LHCN-M2 (cell line): ENCODE measurements at regions not wholly inside any gene's neighbourhood (a gene's known extent, or its start where the extent isn't known, plus 50 kb on each side); places are given as distances from the start of the nearest gene placed in this dataset.

Experiments used
- DNase-seq: peaks from one replicate; pipeline ENCODE4 v3.0.0-alpha.2; 2012; ENCODE audit warnings: low read depth

- no peak for DNase-seq
Observed at GRCh38 chr2:46831051-46831868, 84.3 kb downstream of the MCFD2 start.

DNA sequence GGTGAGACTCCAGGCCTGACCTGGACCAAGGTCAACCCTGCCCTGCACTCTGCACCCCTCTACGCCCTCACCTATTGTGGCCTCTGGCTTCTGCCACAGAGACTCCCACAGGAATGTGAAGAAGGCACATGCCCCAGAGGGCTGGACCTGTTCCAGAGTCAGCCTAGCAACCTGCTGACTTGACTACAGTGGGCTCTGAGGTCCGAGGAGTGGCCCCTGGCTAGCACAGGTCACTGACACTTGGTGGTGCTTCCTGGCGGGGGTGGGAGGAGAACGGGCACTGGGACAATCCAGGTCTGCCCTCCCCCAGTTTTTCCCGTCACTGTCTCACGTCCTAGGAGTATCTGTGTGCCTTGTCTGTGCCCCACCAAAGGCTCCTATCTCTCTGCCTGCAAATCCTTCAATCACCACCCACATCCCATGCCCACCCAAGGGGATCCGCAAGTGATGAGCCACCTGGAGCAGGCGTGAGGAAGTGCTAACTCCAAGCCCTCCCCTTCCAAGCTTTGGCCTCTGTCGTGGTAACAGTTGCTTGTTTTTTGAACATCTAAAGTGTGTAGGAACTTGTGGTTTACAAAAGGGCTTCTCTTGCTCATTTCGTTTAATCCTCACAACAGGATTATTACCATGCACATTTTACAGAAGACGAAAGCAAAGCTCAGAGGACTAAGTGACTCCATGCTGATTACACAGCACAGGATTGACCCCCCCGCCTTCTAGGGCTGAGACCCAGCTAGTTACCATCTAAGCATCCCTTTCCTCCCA is 86.2 kb downstream of the MCFD2 start:
- DNase-seq = no peak

- no peak for DNase-seq
Observed at GRCh38 chr2:46828491-46829230, 86.9 kb downstream of the MCFD2 start.

DNA sequence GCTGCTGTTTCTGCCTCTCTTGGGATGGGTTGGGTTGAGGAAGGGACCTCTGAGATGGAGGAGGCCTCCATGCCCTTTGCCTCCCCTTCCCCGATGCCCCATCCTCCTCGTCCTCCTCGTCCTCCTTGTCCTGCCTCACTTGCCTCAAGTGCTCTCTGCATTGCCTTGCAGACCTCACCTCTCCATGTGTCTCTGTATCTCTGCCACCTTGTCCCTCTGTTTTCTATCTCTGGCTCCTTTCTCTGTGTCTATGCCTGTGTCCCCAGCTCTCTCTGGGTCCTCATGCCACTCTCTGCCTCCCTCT is 87.5 kb downstream of the MCFD2 start:
- no peak for DNase-seq

DNA sequence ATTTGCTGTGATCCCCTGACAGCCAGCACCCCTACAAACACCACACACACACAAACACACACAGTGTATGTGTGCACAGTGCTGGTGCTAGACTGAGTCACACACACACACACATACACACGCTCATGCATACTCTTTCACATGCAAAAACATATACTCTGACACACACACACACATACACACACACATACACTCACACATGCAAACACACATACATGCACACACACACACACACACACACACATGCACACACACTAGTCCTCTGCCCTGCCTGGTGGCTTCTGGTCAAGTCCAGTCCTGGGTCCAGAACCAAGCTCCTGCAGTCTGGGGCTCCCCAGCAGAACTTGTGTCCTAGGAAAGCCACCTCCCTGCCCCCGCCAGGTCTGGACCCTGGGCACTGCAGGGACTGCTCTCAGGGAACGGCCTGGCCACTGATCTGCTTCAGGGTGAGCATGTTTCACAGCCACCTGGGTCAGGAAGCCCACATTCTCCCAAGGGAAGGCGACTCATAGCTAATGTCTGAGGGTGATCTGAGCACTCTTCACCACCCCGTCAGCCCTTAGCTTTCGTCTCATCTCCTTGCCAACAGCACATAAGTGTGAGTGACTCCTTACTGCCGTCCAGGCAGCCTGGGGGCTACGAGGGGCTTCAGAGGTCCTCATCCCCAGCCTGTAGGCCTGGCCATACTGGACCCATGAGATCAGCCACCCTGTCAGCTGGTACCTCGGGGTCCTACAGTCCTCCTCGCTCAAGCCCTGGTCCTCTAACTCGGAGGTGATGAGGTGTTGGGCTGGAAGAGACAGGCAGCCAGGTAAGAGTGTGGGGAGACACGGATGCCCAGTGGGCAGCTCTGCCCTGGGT is 88.1 kb downstream of the MCFD2 start:
- DNase-seq = peak; percentile 84

DNA sequence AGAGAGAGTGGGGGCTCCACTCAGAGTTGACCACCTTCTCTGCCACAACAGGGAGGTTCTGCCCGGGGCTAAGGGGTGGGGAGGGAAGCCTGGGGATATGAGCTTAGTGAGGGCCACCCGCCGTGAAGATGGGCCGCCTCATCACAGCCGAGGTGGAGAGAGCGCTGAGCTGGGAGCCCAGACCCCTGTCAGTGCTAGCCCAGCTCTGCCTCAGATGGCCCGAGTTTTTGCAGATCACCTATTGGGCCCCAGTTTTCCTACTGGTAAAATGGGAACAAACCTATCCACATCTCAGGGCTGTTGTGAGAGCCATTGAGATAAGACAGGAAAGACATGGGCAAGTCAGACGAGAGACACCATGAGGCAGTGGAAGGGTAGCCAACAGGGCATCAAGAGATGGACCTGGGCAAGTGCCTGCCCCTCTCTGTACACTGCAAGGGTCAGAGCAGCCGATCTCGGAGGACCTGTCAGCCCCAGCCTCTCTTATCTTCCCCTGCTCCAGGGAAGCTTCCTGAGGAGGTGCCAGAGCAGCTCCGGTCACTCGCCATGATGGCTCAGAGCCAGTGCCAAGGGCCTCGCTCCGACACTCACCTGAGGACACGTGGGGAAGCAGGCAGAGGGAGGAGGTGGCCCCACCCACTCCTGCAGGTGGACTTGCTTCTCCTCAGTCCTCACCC is 88.9 kb downstream of the MCFD2 start:
- no peak for DNase-seq

DNA sequence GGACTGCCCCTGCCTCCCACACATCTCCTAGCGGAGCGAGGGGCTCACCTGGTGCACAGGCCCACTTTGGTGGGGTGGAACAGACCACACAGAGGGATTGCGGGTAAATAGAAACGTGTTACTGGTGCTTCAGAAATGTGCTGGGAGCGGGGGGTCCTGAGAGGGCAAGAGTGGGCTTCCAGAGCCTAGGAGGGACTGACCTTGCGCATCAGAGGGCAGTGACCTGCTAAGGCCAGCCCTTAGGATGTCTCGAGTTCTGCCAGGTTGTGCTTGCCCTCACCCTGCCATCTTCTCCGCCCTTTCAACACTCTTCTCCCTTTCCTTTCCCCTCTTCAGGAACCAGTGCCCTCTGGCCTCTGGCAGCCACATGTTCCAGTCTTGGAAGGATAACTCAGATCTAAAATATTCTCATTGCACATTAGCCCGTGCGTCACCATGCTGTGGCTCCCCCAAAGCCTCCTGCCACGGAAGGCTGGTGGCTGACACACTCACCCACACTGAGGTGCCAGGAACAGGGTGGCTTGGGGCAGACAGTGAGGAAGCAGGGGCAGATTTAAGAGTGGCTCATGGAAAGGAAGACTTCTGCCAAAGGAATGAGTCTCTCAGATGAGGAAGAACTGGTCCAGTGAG is 89.6 kb downstream of the MCFD2 start:
- DNase-seq = peak; percentile 82

- DNase-seq = no peak
Observed at GRCh38 chr2:46825231-46825938, 90.2 kb downstream of the MCFD2 start.

- DNase-seq = no peak
Observed at GRCh38 chr2:46824611-46825010, 91.0 kb downstream of the MCFD2 start.

- no peak for DNase-seq
Observed at GRCh38 chr2:46821600-46821999, 94.0 kb downstream of the MCFD2 start.

DNA sequence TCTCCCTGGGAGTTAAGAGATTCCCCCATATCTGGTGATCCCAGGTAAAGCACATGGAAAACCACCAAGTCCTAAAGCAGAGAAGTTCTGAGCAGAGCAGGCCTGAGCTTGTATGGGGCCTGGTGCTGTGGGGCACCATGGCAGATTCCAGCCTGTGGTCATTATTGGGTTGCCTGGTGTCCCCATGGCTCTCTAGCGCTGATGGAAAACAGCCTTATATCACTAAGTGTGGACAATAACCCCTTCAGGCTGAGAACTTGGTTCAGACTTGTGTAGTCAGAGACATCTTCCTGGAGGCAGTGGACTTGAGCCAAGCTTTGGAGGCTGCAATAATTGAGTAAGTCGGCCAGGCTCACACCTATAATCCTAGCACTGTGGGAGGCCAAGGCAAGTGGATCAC is 96.8 kb downstream of the MCFD2 start:
- no peak for DNase-seq

DNA sequence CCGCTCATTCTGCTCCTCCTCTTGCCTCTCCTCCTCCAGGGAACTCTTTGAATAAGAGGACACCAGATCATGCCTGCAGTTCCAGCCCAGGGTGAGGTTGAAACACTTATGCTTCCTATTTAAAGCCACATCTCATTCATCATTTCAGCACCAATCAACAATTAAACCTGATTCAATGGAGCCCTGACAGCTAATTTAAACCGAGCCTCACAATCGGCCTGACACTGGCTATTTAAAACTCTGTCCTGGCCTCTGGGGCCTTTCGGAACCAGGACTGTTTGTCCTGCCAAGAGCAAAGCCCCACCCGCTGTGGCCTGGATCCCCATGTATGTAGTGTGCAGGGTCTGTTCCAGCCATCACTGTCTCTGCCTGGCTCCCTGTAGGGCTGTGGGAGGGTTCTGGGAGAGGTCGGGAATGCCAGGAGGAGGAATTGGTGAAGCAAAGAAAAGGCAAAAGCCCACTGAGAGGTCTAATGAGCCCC is 97.4 kb downstream of the MCFD2 start:
- no peak for DNase-seq

- DNase-seq = no peak
Observed at GRCh38 chr2:46816846-46817726, 98.5 kb downstream of the MCFD2 start.

GRCh38 chr2:46816151-46816845 is 99.3 kb downstream of the MCFD2 start:
- no peak for DNase-seq

DNA sequence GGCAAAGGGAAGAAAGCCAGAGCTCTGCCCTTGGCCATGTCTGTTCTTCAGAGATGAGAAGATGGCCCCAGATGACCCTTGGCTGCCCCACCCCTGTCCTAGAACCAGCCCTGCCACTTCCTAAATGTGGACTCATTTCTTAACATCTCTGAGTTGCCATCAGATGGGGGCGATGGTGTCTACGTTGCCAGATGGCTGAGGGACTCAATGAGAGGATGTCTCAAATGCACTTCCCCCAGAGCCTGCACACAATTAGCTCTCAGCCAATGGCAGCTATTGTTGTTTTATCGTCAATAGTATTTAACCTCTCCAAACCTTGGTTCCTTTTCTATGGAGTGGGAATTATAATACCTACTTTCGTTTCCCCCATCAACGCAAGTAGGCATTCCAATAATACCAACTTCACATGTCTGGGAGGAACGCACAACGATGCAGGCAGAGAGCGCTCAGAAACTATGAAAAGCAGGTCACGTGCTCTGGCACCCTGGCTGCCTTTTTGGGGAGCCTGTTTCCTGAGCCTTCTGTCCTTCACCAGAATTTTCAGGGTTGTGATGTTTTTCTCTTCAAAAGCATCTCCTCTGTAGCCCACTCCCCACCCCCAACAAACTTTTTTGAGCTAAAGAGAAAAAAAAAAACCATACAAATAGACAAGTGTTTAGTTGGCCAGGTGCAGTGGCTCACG is 100.3 kb downstream of the MCFD2 start:
- DNase-seq = no peak

DNA sequence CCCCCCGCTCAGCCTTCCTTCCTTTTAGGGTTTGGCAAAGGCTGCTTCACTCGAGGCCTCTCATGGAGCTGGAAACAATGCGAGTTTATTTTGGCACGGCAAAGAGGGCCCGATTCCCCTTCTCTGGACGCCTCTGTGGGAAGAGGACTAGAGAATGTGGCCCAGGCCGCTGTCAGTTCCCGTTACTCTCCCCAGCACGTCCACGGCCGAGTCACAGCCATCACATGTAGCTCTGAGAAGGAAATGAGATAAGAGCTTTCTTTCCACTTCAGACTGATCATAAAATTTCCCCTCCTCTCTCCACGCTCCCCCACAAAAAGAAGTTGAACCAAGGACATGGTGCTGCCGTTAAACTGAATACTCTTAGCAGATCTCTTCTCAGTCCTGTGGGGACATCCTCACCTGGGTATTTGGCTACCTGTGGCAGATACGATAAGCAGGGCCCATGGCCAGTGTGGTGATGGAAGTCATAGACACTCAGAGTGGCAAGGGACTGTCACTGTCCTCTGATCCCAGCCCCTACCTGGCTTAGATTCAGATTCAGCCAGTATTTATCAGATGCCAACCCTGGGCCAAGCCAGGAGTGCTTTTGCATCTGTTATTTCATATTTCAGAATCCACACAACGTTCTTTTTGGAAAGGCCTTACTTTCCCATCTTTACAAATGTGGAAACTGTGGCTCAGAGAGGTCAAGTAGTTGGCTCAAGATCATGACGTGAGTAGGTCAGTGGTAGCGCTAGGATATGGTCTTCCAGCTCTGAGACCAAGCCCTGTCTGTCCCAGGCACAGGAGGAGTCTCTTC is 101.2 kb downstream of the MCFD2 start:
- no peak for DNase-seq

GRCh38 chr2:46813680-46814079 is 101.9 kb downstream of the MCFD2 start:
- DNase-seq = no peak
